ENCODE measurements at regions not wholly inside any gene's neighbourhood (a gene's known extent, or its start where the extent isn't known, plus 50 kb on each side); places are given as distances from the start of the nearest gene placed in this dataset.

GRCh38 chr15:63435204-63435820 is 53.7 kb upstream of the CA12 start:
- TF ChIP-seq POLR2A (IDR thresholded peaks at IDR 0.05) (no peak), EP300 (IDR thresholded peaks at IDR 0.05) (no peak), POLR2AphosphoS5 (IDR thresholded peaks at IDR 0.05) (no peak)
- TF ChIP-seq, protein P1, sequence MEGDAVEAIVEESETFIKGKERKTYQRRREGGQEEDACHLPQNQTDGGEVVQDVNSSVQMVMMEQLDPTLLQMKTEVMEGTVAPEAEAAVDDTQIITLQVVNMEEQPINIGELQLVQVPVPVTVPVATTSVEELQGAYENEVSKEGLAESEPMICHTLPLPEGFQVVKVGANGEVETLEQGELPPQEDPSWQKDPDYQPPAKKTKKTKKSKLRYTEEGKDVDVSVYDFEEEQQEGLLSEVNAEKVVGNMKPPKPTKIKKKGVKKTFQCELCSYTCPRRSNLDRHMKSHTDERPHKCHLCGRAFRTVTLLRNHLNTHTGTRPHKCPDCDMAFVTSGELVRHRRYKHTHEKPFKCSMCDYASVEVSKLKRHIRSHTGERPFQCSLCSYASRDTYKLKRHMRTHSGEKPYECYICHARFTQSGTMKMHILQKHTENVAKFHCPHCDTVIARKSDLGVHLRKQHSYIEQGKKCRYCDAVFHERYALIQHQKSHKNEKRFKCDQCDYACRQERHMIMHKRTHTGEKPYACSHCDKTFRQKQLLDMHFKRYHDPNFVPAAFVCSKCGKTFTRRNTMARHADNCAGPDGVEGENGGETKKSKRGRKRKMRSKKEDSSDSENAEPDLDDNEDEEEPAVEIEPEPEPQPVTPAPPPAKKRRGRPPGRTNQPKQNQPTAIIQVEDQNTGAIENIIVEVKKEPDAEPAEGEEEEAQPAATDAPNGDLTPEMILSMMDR (IDR thresholded peaks at IDR 0.05), result no peak

Measured in stomach (tissue), 4 donors.